ENCODE measurements at regions not wholly inside any gene's neighbourhood (a gene's known extent, or its start where the extent isn't known, plus 50 kb on each side); places are given as distances from the start of the nearest gene placed in this dataset.
A peak's percentile ranks its signal among the peaks of the same experiment; 100 is the strongest.

DNA sequence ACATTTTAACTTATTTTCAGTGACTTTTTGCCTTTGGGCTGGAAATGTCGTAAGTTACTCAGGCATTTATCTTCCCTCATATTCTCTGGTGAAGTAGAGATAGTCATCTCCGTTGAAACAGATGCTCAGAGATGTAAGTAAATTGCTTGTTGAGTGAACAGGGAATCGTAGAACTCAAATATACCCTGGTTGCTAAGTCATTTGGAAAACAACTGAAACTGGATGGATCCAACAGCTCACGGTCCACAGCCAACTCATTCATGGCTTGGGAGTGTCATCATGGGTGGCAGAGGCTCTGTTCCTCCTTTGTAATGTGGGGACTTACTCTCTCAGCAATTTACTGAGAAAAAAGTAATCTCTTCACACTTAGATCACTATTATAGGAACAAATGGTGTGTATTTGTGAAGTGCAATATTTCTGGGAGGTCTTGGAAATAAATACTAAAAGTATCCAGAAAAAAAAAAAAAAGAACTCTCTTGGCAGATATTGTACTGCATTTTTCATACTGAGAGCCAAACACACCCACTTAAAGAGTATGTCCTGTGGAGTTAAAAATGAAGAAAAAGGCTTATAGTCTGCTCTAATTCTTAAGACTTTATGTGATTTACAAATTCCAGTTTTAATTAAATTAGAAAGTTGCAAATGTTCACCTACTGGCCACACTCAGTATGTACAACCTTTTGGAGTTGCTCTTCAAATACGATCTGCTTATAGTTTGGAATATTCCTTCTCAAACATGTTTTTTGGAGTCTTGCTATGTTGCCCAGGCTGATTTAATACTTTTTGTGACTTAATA, 107.4 kb downstream of the LEPR start:
- DNase-seq (no peak), ATAC-seq (no peak)
- Histone ChIP-seq H3K4me1 (peaks cover 9% of the 10 kb centered on the region), H3K36me3 (no peaks in the 10 kb centered on the region), H3K9me3 (no peaks in the 10 kb centered on the region), H3K4me3 (peak overlapping the region; percentile 53), H3K27ac (peak overlapping the region; percentile 68), H3K27me3 (peaks cover 32% of the 10 kb centered on the region)
- TF ChIP-seq, protein P1, sequence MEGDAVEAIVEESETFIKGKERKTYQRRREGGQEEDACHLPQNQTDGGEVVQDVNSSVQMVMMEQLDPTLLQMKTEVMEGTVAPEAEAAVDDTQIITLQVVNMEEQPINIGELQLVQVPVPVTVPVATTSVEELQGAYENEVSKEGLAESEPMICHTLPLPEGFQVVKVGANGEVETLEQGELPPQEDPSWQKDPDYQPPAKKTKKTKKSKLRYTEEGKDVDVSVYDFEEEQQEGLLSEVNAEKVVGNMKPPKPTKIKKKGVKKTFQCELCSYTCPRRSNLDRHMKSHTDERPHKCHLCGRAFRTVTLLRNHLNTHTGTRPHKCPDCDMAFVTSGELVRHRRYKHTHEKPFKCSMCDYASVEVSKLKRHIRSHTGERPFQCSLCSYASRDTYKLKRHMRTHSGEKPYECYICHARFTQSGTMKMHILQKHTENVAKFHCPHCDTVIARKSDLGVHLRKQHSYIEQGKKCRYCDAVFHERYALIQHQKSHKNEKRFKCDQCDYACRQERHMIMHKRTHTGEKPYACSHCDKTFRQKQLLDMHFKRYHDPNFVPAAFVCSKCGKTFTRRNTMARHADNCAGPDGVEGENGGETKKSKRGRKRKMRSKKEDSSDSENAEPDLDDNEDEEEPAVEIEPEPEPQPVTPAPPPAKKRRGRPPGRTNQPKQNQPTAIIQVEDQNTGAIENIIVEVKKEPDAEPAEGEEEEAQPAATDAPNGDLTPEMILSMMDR (IDR thresholded peaks at IDR 0.05), result peak; percentile 14
- intact Hi-C loops (cut with DNase I), result no loop called here

- Histone ChIP-seq H3K27ac (no peak overlapping the region), H3K9me3 (no peaks in the 10 kb centered on the region), H3K4me1 (peaks cover 2% of the 10 kb centered on the region), H3K27me3 (no peaks in the 10 kb centered on the region), H3K36me3 (no peaks in the 10 kb centered on the region), H3K4me3 (no peak overlapping the region)
- intact Hi-C loops (cut with DNase I), result no loop called here
- DNase-seq (no peak), ATAC-seq (no peak)
- TF ChIP-seq, protein P1 (IDR thresholded peaks at IDR 0.05), result no peak
Observed at GRCh38 chr1:65531972-65532570, 111.6 kb downstream of the LEPR start.

- H3K4me1 ChIP-seq, result no peaks in the 10 kb centered on the region
- TF ChIP-seq, protein P1 (IDR thresholded peaks at IDR 0.05), result no peak
- no peaks in the 10 kb centered on the region for H3K9me3 ChIP-seq
- no peak for DNase-seq
- intact Hi-C loops (cut with DNase I), result no loop called here
- no peaks in the 10 kb centered on the region for H3K36me3 ChIP-seq
- no peak overlapping the region for H3K4me3 ChIP-seq
- no peak overlapping the region for H3K27ac ChIP-seq
- no peaks in the 10 kb centered on the region for H3K27me3 ChIP-seq
- no peak for ATAC-seq
Observed at GRCh38 chr1:65535981-65536380, 115.5 kb downstream of the LEPR start.

- no peak overlapping the region for H3K27ac ChIP-seq
Observed at GRCh38 chr1:65538086-65538485, 117.6 kb downstream of the LEPR start.

GRCh38 chr1:65538664-65539063, 118.2 kb downstream of the LEPR start:
- Histone ChIP-seq H3K27me3 (no peaks in the 10 kb centered on the region), H3K9me3 (no peaks in the 10 kb centered on the region), H3K4me1 (no peaks in the 10 kb centered on the region), H3K27ac (no peak overlapping the region), H3K36me3 (no peaks in the 10 kb centered on the region), H3K4me3 (no peak overlapping the region)
- TF ChIP-seq, protein P1 (IDR thresholded peaks at IDR 0.05), result no peak
- intact Hi-C loops (cut with DNase I), result no loop called here
- ATAC-seq, result no peak
- no peak for DNase-seq

More at GRCh38 chr1:65538086-65538485, 117.6 kb downstream of the LEPR start:
- Histone ChIP-seq H3K27me3 (no peaks in the 10 kb centered on the region), H3K9me3 (no peaks in the 10 kb centered on the region), H3K4me3 (no peak overlapping the region), H3K36me3 (no peaks in the 10 kb centered on the region), H3K4me1 (no peaks in the 10 kb centered on the region)
- DNase-seq (no peak), ATAC-seq (no peak)
- intact Hi-C loops (cut with DNase I), result no loop called here
- TF ChIP-seq, protein P1 (IDR thresholded peaks at IDR 0.05), result no peak

Measured in upper lobe of right lung (tissue), 1 donor.